ENCODE measurements at regions not wholly inside any gene's neighbourhood (a gene's known extent, or its start where the extent isn't known, plus 50 kb on each side); places are given as distances from the start of the nearest gene placed in this dataset.
"Not testable (repeated sequence)": the region's sequence is repeated elsewhere in the genome, so short reads cannot be mapped to it uniquely, and the experiment has no call there.

- TF ChIP-seq CTCF (IDR thresholded peaks at IDR 0.05; ENCODE audit: low read depth, low read length) (no peak), EZH2phosphoT487 (IDR thresholded peaks at IDR 0.05; ENCODE audit: low read depth) (no peak)
- Histone ChIP-seq H2AFZ (ENCODE audit: low read depth, low read length) (no peak overlapping the region), H3K4me2 (ENCODE audit: low read length) (no peak overlapping the region), H3K27me3 (ENCODE audit: low read depth, low read length) (no peaks in the 10 kb centered on the region), H3K27ac (ENCODE audit: low read length) (no peak overlapping the region), H3K79me2 (ENCODE audit: low read length) (no peaks in the 10 kb centered on the region), H3K36me3 (replicated peaks; ENCODE audit: low read depth, low read length) (no peaks in the 10 kb centered on the region), H3K9ac (ENCODE audit: low read length) (no peak overlapping the region), H3K9me3 (ENCODE audit: insufficient read depth, low read length) (no peaks in the 10 kb centered on the region), H3K4me1 (ENCODE audit: low read length) (0 out of 2 replicates have a peak, but pooled peaks cover 4% of the 10 kb centered on the region), H3K4me3 (ENCODE audit: low read length) (no peak overlapping the region), H4K20me1 (ENCODE audit: insufficient read depth, low read length) (no peaks in the 10 kb centered on the region)
Observed at GRCh38 chr13:89515948-89516347, 1831.5 kb upstream of the MIR17HG start.

- TF ChIP-seq EZH2phosphoT487 (IDR thresholded peaks at IDR 0.05; ENCODE audit: low read depth) (no peak), CTCF (IDR thresholded peaks at IDR 0.05; ENCODE audit: low read depth, low read length) (no peak)
- H3K27ac ChIP-seq (ENCODE audit: low read length): no peak overlapping the region
- H3K4me2 ChIP-seq (ENCODE audit: low read length): no peak overlapping the region
- H3K9ac ChIP-seq (ENCODE audit: low read length): no peak overlapping the region
- no peak overlapping the region for H2AFZ ChIP-seq (ENCODE audit: low read depth, low read length)
- no peaks in the 10 kb centered on the region for H3K36me3 ChIP-seq (replicated peaks; ENCODE audit: low read depth, low read length)
- H3K27me3 ChIP-seq (ENCODE audit: low read depth, low read length): no peaks in the 10 kb centered on the region
- H4K20me1 ChIP-seq (ENCODE audit: insufficient read depth, low read length): no peaks in the 10 kb centered on the region
- H3K4me1 ChIP-seq (ENCODE audit: low read length): no peaks in the 10 kb centered on the region
- H3K9me3 ChIP-seq (ENCODE audit: insufficient read depth, low read length): no peaks in the 10 kb centered on the region
- no peak overlapping the region for H3K4me3 ChIP-seq (ENCODE audit: low read length)
- H3K79me2 ChIP-seq (ENCODE audit: low read length): no peaks in the 10 kb centered on the region
Observed at GRCh38 chr13:89518289-89519077, 1829.0 kb upstream of the MIR17HG start.

GRCh38 chr13:89520468-89520867 lies 1827.0 kb upstream of the MIR17HG start:
- Histone ChIP-seq H4K20me1 (ENCODE audit: insufficient read depth, low read length) (no peaks in the 10 kb centered on the region), H3K4me3 (ENCODE audit: low read length) (no peak overlapping the region), H3K4me1 (ENCODE audit: low read length) (no peaks in the 10 kb centered on the region)

GRCh38 chr13:89521672-89522071 lies 1825.8 kb upstream of the MIR17HG start:
- H3K79me2 ChIP-seq (ENCODE audit: low read length); H3K27ac ChIP-seq (ENCODE audit: low read length); H3K4me2 ChIP-seq (ENCODE audit: low read length); H3K36me3 ChIP-seq (replicated peaks; ENCODE audit: low read depth, low read length); H3K4me3 ChIP-seq (ENCODE audit: low read length); H3K9ac ChIP-seq (ENCODE audit: low read length); H3K27me3 ChIP-seq (ENCODE audit: low read depth, low read length); H4K20me1 ChIP-seq (ENCODE audit: insufficient read depth, low read length); H3K4me1 ChIP-seq (ENCODE audit: low read length); H2AFZ ChIP-seq (ENCODE audit: low read depth, low read length); H3K9me3 ChIP-seq (ENCODE audit: insufficient read depth, low read length): not testable (repeated sequence)

More at GRCh38 chr13:89520468-89520867, 1827.0 kb upstream of the MIR17HG start:
- Histone ChIP-seq H2AFZ (ENCODE audit: low read depth, low read length) (no peak overlapping the region), H3K9me3 (ENCODE audit: insufficient read depth, low read length) (no peaks in the 10 kb centered on the region), H3K27me3 (ENCODE audit: low read depth, low read length) (no peaks in the 10 kb centered on the region), H3K4me2 (ENCODE audit: low read length) (no peak overlapping the region), H3K36me3 (replicated peaks; ENCODE audit: low read depth, low read length) (no peaks in the 10 kb centered on the region), H3K9ac (ENCODE audit: low read length) (no peak overlapping the region), H3K27ac (ENCODE audit: low read length) (no peak overlapping the region), H3K79me2 (ENCODE audit: low read length) (no peaks in the 10 kb centered on the region)
- no peak for TF ChIP-seq EZH2phosphoT487 (IDR thresholded peaks at IDR 0.05; ENCODE audit: low read depth)
- TF ChIP-seq CTCF (IDR thresholded peaks at IDR 0.05; ENCODE audit: low read depth, low read length): no peak

All from OCI-LY3 (cell line).